Heart right ventricle (tissue), 16 donors: ENCODE measurements at regions not wholly inside any gene's neighbourhood (a gene's known extent, or its start where the extent isn't known, plus 50 kb on each side); places are given as distances from the start of the nearest gene placed in this dataset.

Source experiments
- ATAC-seq, 8 donors: fragments of 200-7000 bp; cut with Tn5 transposase; one replicate each; pipeline ENCODE4 v1.9.1; 2020; ENCODE audit warnings: mild to moderate bottlenecking in 8 of 8, moderate library complexity in 8 of 8, moderate number of reproducible peaks in 1 of 8
- DNase-seq, 2 donors: peaks; one replicate each; pipeline ENCODE4 v3.0.0-alpha.2; 2020
- H3K27ac ChIP-seq, 10 donors: fragments of 200-600 bp; sonication (generic) in 2 of 10; one replicate each; pipeline versions ENCODE4 v1.5.0 to v1.8.0; 2020 to 2022; ENCODE audit warnings: mild to moderate bottlenecking in 3 of 10
- H3K27me3 ChIP-seq, 7 donors: fragments of 200-600 bp; one replicate each; pipeline ENCODE4 v1.8.0; 2021 to 2022; ENCODE audit warnings: mild to moderate bottlenecking in 2 of 7
- H3K36me3 ChIP-seq, 9 donors: fragments of 200-600 bp; sonication (generic) in 1 of 9; one replicate each; pipeline versions ENCODE4 v1.5.0 to v1.8.0; 2020 to 2022; ENCODE audit warnings: mild to moderate bottlenecking in 2 of 9
- H3K4me1 ChIP-seq, 9 donors: fragments of 200-600 bp; sonication (generic) in 1 of 9; one replicate each; pipeline versions ENCODE4 v1.5.0 to v1.8.0; 2020 to 2022; ENCODE audit warnings: mild to moderate bottlenecking in 4 of 9
- H3K4me3 ChIP-seq, 10 donors: fragments of 200-600 bp; sonication (generic) in 2 of 10; one replicate each; pipeline versions ENCODE4 v1.5.0 to v1.8.0; 2020 to 2022; ENCODE audit warnings: mild to moderate bottlenecking in 7 of 10, moderate library complexity in 2 of 10
- H3K9me3 ChIP-seq, 11 donors: fragments of 200-600 bp in 10 of 11; sonication (generic) in 2 of 11; one replicate each; pipeline versions ENCODE4 v1.5.0 to v1.8.0; 2013 to 2022; ENCODE audit warnings: mild to moderate bottlenecking in 2 of 11, control low read depth in 1 of 11, moderate library complexity in 1 of 11
- WGBS, 2 donors: extraction: QIAGEN DNeasy Blood & Tissue Kit; methylation state at CpG; one replicate each; pipeline ENCODE4 v1.1.7; 2013; ENCODE audit warnings: inconsistent platforms in 1 of 2; 5-methylcytosine and 5-hydroxymethylcytosine counted together
- intact Hi-C, 10 donors: fragments of 100-400 bp; cut with DNase I; formaldehyde crosslinking; loops; one replicate each; pipeline versions ENCODE4 v1.11.1 to v1.14.2; 2022
- TF ChIP-seq, protein P1 (sequence below), 9 donors: fragments of 200-600 bp; sonication (generic) in 2 of 9; IDR thresholded peaks; one replicate each; pipeline versions ENCODE4 v1.5.0 to v1.8.0; 2021 to 2022; ENCODE audit warnings: antibody characterized with exemption in 9 of 9, mild to moderate bottlenecking in 5 of 9, moderate library complexity in 1 of 9
- donor health status: Arrhythmogenic right ventricular cardiomyopathy.
- donor health status: ischemic (EF 13 %, LVEDD 7.1; RV severe dilation, severe dysfunction).
- donor health status: healthy with polysubstance abuse.
- donor health status: DM: no; HTN: yes; CAD: no.
- donor health status: DM: no; HTN: no; CAD: no.
- donor health status: ischemic (EF 25% LVEDD 6.9; RV normal size, moderate dysfunction).
- donor health status: ischemic (EF 25% LVEDD 5.7; RV mildly dilated, moderate dysfunction).
- donor health status: healthy.
- donor health status: DM: yes; HTN: yes; CAD: no.
- donor health status: Ischemic cardiomyopathy.
- donor health status: ischemic (EF 35%, LVEDD 5.7; RV mildly dilated, moderate dysfunction).
- donor health status: nonischemic (EF 11% LVEDD 7.7; RV severe dilation, severe dysfunction).
- donor health status: DM: yes; HTN: yes; CAD: no.
- donor health status: PGD.
- donor health status: ischemic (EF 29% LVEDD 5.4; RV normal size, mild dysfunction).
- donor health status: nonischemic (EF 23%, LVEDD 6.1; RV moderate dilation, normal function).

DNA sequence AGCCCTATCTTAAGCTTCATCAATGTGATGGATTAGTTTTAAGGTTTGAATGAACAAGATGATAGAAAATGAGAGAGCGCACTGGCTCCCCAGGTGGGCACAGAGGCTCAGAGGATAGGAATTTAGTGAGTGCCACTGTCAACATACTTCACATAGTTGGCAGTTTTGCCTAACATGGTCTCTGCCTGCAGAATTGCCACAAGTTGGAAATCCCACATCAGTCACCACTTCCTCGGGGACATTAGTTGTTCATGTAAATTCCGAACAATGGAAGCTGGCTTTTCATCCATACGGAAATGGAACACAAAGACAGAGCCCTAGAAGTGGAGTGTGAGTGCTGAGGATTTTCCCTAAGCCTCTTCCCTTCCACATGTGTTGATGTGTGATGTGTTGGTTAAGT, 123.9 kb upstream of the PHACTR1 start:
- Histone ChIP-seq H3K36me3 (no peaks in the 10 kb centered on the region), H3K27me3 (peaks cover 0 to 7% (median 0%) of the 10 kb centered on the region in 7 donors), H3K4me3 (no peak overlapping the region), H3K4me1 (peaks cover 0 to 18% (median 0%) of the 10 kb centered on the region in 9 donors), H3K9me3 (no peaks in the 10 kb centered on the region), H3K27ac (no peak overlapping the region)
- intact Hi-C loops = loop anchor here in 2 of 10 donors (10.0 kb wide), 1 partner anchor 198 kb away; no protein-coding TSS in a partner anchor
- 85 to 89% methylated on average over 4 of the region's 4 CpGs for WGBS, 2 donors
- TF ChIP-seq, protein P1, sequence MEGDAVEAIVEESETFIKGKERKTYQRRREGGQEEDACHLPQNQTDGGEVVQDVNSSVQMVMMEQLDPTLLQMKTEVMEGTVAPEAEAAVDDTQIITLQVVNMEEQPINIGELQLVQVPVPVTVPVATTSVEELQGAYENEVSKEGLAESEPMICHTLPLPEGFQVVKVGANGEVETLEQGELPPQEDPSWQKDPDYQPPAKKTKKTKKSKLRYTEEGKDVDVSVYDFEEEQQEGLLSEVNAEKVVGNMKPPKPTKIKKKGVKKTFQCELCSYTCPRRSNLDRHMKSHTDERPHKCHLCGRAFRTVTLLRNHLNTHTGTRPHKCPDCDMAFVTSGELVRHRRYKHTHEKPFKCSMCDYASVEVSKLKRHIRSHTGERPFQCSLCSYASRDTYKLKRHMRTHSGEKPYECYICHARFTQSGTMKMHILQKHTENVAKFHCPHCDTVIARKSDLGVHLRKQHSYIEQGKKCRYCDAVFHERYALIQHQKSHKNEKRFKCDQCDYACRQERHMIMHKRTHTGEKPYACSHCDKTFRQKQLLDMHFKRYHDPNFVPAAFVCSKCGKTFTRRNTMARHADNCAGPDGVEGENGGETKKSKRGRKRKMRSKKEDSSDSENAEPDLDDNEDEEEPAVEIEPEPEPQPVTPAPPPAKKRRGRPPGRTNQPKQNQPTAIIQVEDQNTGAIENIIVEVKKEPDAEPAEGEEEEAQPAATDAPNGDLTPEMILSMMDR (IDR thresholded peaks at IDR 0.05) = no peak
- no peak for ATAC-seq
- no peak for DNase-seq

DNA sequence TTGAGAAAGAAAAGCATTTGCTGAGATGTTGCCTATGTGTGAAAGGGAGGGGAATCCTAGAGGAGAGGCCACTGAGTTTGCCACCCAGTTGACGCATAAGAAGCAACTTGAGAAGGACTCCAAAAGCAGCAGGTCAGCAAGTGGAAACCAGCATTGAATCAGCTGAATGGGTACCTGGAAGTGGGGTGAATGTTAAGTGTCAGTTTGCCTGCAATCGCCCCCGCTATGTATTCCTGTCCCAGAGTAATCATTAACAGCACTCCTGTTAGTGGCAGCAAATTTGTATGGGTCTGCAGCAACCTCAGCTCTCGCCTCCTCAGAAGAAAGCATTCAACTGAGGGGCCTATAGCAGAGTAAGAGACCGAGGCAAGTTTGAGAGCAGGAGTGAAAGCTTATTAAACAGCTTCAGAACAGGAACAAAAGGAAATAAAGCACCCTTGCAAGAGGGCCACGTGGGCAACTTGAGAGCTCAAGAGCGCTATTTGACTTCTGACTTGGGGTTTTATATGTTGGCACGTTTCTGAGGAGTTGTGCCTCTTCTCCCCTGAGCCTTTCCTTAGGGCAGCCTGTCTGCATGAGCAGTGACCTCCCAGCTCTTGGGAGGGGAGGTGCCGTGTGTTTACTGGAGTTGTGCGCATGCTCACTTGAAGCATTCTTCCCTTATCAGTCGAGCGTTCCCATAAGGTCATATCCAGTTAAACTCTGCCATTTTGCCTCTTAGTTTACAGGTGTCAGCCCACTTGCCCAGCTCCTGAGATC, 122.6 kb upstream of the PHACTR1 start:
- Histone ChIP-seq H3K36me3 (no peaks in the 10 kb centered on the region), H3K4me1 (peaks cover 0 to 18% (median 0%) of the 10 kb centered on the region in 9 donors), H3K9me3 (no peaks in the 10 kb centered on the region), H3K4me3 (no peak overlapping the region), H3K27me3 (peaks cover 0 to 12% (median 0%) of the 10 kb centered on the region in 7 donors), H3K27ac (no peak overlapping the region)
- TF ChIP-seq, protein P1 (IDR thresholded peaks at IDR 0.05) = no peak
- ATAC-seq = no peak
- intact Hi-C loops = loop anchor here in 2 of 10 donors (10.0 kb wide), 1 partner anchor 199 kb away; no protein-coding TSS in a partner anchor
- DNase-seq = no peak
- 79 to 84% methylated on average over 12 of the region's 12 CpGs for WGBS, 2 donors

DNA sequence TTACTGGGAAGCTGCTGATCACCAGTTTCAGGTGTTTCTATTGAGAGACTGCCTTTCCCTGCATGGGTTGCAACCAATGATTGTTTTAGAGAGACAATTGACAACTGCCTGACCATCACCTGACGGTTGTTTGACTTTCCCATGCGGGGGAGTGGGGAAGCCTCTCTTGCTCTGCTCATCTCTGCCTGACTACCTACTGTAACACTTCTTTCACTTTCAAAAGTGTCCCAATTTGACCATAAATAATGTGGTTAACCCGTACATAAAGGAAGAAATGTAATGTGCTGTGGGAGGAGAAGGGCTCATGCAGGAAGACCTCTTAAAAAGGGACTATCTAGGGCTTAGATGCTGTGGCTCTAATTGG, 122.1 kb upstream of the PHACTR1 start:
- Histone ChIP-seq H3K4me1 (peaks cover 0 to 18% (median 0%) of the 10 kb centered on the region in 9 donors), H3K36me3 (no peaks in the 10 kb centered on the region), H3K27me3 (peaks cover 0 to 12% (median 0%) of the 10 kb centered on the region in 7 donors), H3K4me3 (no peak overlapping the region), H3K27ac (peak overlapping the region in 1 of 10 donors; percentile 26), H3K9me3 (no peaks in the 10 kb centered on the region)
- intact Hi-C loops = loop anchor here in 2 of 10 donors (10.0 kb wide), 1 partner anchor 200 kb away; no protein-coding TSS in a partner anchor
- WGBS, 2 donors = 86 to 90% methylated on average over 3 of the region's 3 CpGs
- ATAC-seq (no peak), DNase-seq (no peak)
- TF ChIP-seq, protein P1 (IDR thresholded peaks at IDR 0.05) = no peak

DNA sequence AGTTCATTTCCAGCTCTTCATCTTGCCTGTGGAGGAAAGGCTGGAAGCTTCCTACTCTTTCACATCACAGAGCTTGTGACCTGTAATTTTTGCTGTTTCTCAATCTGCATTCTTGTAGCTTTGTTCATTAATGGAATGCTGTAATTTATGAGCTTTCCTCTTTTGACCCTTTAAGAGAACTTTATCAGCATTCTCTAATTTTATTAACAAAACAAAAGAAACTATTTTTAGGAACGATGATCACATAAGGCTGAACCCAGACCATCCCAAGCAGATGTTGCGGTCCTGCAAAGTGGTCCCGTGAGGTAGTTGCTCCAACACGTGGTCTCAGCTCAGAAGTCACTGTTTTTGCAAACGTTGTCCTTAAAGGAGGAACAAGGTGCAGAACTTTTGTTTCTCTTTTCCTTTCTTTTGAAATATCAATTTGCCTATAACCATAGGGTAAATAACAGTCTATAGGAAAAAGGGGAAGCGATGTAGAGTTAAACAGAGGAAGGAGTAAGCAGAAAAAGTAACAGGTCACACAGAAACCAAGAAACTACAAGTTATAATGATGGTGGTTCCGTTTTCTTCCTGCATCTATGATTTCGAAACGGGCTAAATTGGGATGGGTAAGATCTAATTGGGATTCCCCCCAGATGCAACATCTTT, 121.3 kb upstream of the PHACTR1 start:
- Histone ChIP-seq H3K36me3 (no peaks in the 10 kb centered on the region), H3K9me3 (no peaks in the 10 kb centered on the region), H3K4me1 (peaks cover 0 to 18% (median 0%) of the 10 kb centered on the region in 9 donors), H3K27ac (peak overlapping the region in 1 of 10 donors; percentile 26), H3K27me3 (peaks cover 0 to 12% (median 0%) of the 10 kb centered on the region in 7 donors), H3K4me3 (no peak overlapping the region)
- ATAC-seq (peak in 4 of 8 donors; percentile 35 to 55 (median 50)), DNase-seq (no peak)
- TF ChIP-seq, protein P1 (IDR thresholded peaks at IDR 0.05) = no peak
- intact Hi-C loops = loop anchor here in 2 of 10 donors (10.0 kb wide), 1 partner anchor 200 kb away; no protein-coding TSS in a partner anchor
- WGBS, 2 donors = 64 to 72% methylated on average over 9 of the region's 9 CpGs
